HCT116 (cell line): ENCODE measurements at regions not wholly inside any gene's neighbourhood (a gene's known extent, or its start where the extent isn't known, plus 50 kb on each side); places are given as distances from the start of the nearest gene placed in this dataset.

Experiments used
- ATAC-seq: fragments of 200-7000 bp; cut with Tn5 transposase; 2 replicates; pipeline ENCODE4 v1.9.1; 2020; ENCODE audit warnings: mild to moderate bottlenecking, moderate library complexity
- BruUV-seq: library from RNA; stranded (reverse); fragments of 400-500 nt; replicated peaks from 2 replicates; lab custom pipeline; 2021; lab: Mats Ljungman, UMichigan
- CTCF ChIA-PET: fragments of 300-600 bp; sonication (Branson Sonifier 250); formaldehyde crosslinking; loops from one replicate; lab custom pipeline; 2021; ENCODE audit warnings: antibody characterized with exemption; lab: Charles Lee
- POLR2A ChIA-PET: fragments of 300-600, 350-600 bp; sonication (Branson Sonifier 250); formaldehyde crosslinking; loops from one replicate; lab custom pipeline; 2021; ENCODE audit warnings: antibody characterized with exemption; lab: Charles Lee
- RAD21 ChIA-PET, 2 experiments: fragments of 300-600 bp; sonication (Branson Sonifier 250); formaldehyde crosslinking; loops; one replicate each; lab custom pipeline; 2023; ENCODE audit warnings: low total read pairs in 2 of 2; ENCODE audit not compliant: uncharacterized antibody in 2 of 2, unreplicated experiment in 2 of 2, low non-redundant PET in 1 of 2; lab: Charles Lee
- DNase-seq: peaks from one replicate; pipeline ENCODE4 v3.0.0-alpha.2; 2010; ENCODE audit warnings: low read depth, low spot score
- H2AFZ ChIP-seq: fragments of 200-600 bp; shearing (Covaris generic), sonication (generic); 2 replicates; pipeline ENCODE4 v1.6.1; 2017; ENCODE audit warnings: low read depth, mixed run types, mixed read lengths, antibody characterized with exemption, low read length; ENCODE audit not compliant: poor library complexity, severe bottlenecking
- H3K27ac ChIP-seq: 2 replicates; pipeline ENCODE4 v1.5.1; 2012; ENCODE audit warnings: low read depth, low read length
- H3K27me3 ChIP-seq: fragments of 200-600 bp; sonication (generic); 2 replicates; pipeline ENCODE4 v1.6.1; 2016; ENCODE audit warnings: mixed run types, low read length, mixed read lengths; ENCODE audit not compliant: insufficient read depth
- H3K36me3 ChIP-seq, 2 experiments: fragments of 200-500 bp in 1 of 2; fragments of 200-600 bp in 1 of 2; sonication (Bioruptor generic) in 1 of 2; sonication (generic) in 1 of 2; 2 replicates each; pipeline versions ENCODE4 v1.5.1 to v1.6.1; 2014 to 2016; ENCODE audit warnings: low read length in 2 of 2, inconsistent platforms in 1 of 2, mixed read lengths in 1 of 2, mixed run types in 1 of 2; ENCODE audit not compliant: insufficient read depth in 2 of 2, control insufficient read depth in 1 of 2
- H3K4me1 ChIP-seq, 2 experiments: fragments of 200-600 bp in 1 of 2; sonication (generic) in 1 of 2; 2 replicates each; pipeline versions ENCODE4 v1.5.1 to v1.6.1; 2012 to 2017; ENCODE audit warnings: low read length in 2 of 2, inconsistent platforms in 1 of 2, mild to moderate bottlenecking in 1 of 2, mixed read lengths in 1 of 2, mixed run types in 1 of 2, moderate library complexity in 1 of 2; ENCODE audit not compliant: insufficient read depth in 2 of 2, control insufficient read depth in 1 of 2
- H3K4me2 ChIP-seq: fragments of 200-600 bp; sonication (generic); 2 replicates; pipeline ENCODE4 v1.6.1; 2017; ENCODE audit warnings: mixed run types, low read length, mixed read lengths
- H3K4me3 ChIP-seq, 2 experiments: fragments of 200-600 bp in 1 of 2; sonication (generic) in 1 of 2; replicated peaks in 1 of 2; 2 replicates each; pipeline ENCODE4 v1.5.1; 2011 to 2016; ENCODE audit warnings: low read length in 2 of 2, control low read depth in 1 of 2, low read depth in 1 of 2, mild to moderate bottlenecking in 1 of 2, mixed read lengths in 1 of 2, mixed run types in 1 of 2
- H3K79me2 ChIP-seq: fragments of 200-600 bp; sonication (generic); 2 replicates; pipeline ENCODE4 v1.6.1; 2017; ENCODE audit warnings: mild to moderate bottlenecking, mixed run types, low read length, moderate library complexity, mixed read lengths; ENCODE audit not compliant: insufficient read depth
- H3K9ac ChIP-seq: fragments of 200-600 bp; sonication (generic); 2 replicates; pipeline ENCODE4 v1.6.1; 2016; ENCODE audit warnings: low read length, mixed read lengths
- H3K9me2 ChIP-seq: fragments of 200-600 bp; sonication (generic), shearing (Covaris generic); 2 replicates; pipeline ENCODE4 v1.6.1; 2017; ENCODE audit warnings: mixed run types, mild to moderate bottlenecking, moderate library complexity; ENCODE audit not compliant: insufficient read depth
- H3K9me3 ChIP-seq, 2 experiments: fragments of 200-500 bp in 1 of 2; fragments of 200-600 bp in 1 of 2; sonication (Bioruptor generic) in 1 of 2; sonication (generic) in 1 of 2; 2 replicates each; pipeline ENCODE4 v1.6.1; 2014 to 2017; ENCODE audit warnings: low read length in 2 of 2, mixed read lengths in 2 of 2, inconsistent platforms in 1 of 2, low read depth in 1 of 2, mild to moderate bottlenecking in 1 of 2, mixed run types in 1 of 2, moderate library complexity in 1 of 2; ENCODE audit not compliant: control insufficient read depth in 1 of 2, insufficient read depth in 1 of 2
- H4K20me1 ChIP-seq: fragments of 200-600 bp; sonication (generic), shearing (Covaris generic); 2 replicates; pipeline ENCODE4 v1.6.1; 2017; ENCODE audit warnings: mixed run types, mild to moderate bottlenecking, moderate library complexity; ENCODE audit not compliant: insufficient read depth
- CBX3 ChIP-seq: IDR thresholded peaks from 2 replicates; pipeline ENCODE4 v1.6.1; 2012; ENCODE audit warnings: low read depth
- CEBPB ChIP-seq: IDR thresholded peaks from 2 replicates; pipeline ENCODE4 v1.6.1; 2012; ENCODE audit warnings: low read depth
- ELF1 ChIP-seq: IDR thresholded peaks from 2 replicates; pipeline ENCODE4 v1.6.1; 2012; ENCODE audit warnings: low read depth, borderline replicate concordance
- EZH2phosphoT487 ChIP-seq: fragments of 200-600 bp; IDR thresholded peaks from 2 replicates; pipeline ENCODE4 v1.6.1; 2018; ENCODE audit warnings: antibody characterized with exemption, borderline replicate concordance
- POLR2A ChIP-seq: IDR thresholded peaks from 2 replicates; pipeline ENCODE4 v1.7.0; 2011; ENCODE audit warnings: borderline replicate concordance; ENCODE audit not compliant: insufficient read depth, insufficient read length; ENCODE audit errors: extremely low read depth
- POLR2AphosphoS5 ChIP-seq: IDR thresholded peaks from 2 replicates; pipeline ENCODE4 v1.6.1; 2011; ENCODE audit warnings: mild to moderate bottlenecking, low read depth, low read length, moderate library complexity
- ZNF274 ChIP-seq: fragments of 200-500 bp; sonication (Bioruptor generic); IDR thresholded peaks from 2 replicates; pipeline ENCODE4 v1.6.1; 2014; ENCODE audit warnings: mild to moderate bottlenecking, low read depth, low read length, inconsistent platforms
- intact Hi-C: fragments of 100-400 bp; cut with micrococcal nuclease; formaldehyde crosslinking; loops from 2 replicates; pipeline ENCODE4 v1.10.0; 2022
- TF ChIP-seq, protein P1 (sequence below): IDR thresholded peaks from 2 replicates; pipeline ENCODE4 v1.6.1; 2011; ENCODE audit warnings: mild to moderate bottlenecking, low read length, moderate library complexity; ENCODE audit not compliant: insufficient replicate concordance; ENCODE audit errors: extremely low read depth
- TF ChIP-seq, protein P2 (sequence below), 3 experiments: fragments of 200-600 bp in 1 of 3; sonication (generic) in 1 of 3; IDR thresholded peaks in 2 of 3; conservative IDR thresholded peaks in 1 of 3; 2 replicates each; pipeline ENCODE4 v1.5.1; 2012 to 2017; ENCODE audit warnings: low read depth in 2 of 3, low read length in 2 of 3, antibody characterized with exemption in 1 of 3, borderline replicate concordance in 1 of 3, control low read depth in 1 of 3, mild to moderate bottlenecking in 1 of 3, mixed read lengths in 1 of 3, mixed run types in 1 of 3, moderate library complexity in 1 of 3; ENCODE audit not compliant: insufficient read depth in 1 of 3
- TF ChIP-seq, protein P3 (sequence below): IDR thresholded peaks from 2 replicates; pipeline ENCODE4 v1.6.1; 2012; ENCODE audit warnings: low read depth

DNA sequence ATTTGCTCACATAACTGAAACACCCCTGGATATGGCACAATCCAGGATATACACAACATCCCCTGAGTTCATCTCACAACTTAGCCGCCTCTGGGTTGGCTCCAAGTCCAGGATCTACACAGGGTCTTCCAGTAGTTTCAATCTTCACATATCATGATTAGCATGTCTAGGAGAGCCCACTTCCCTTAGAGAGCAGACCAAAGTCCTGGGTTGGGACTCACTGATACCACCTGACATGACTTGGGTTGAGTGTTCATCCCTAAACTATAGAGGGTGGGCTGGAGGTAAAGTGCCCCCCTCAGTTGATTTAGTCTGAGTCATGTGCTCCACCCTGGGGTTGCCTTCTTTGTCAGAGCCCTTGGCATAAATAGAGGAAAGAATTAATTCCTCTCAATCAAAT lies 493.6 kb upstream of the PPP2R3A start:
- H3K4me2 ChIP-seq, result no peak overlapping the region
- H3K9me2 ChIP-seq, result no peaks in the 10 kb centered on the region
- no peaks in the 10 kb centered on the region for H3K79me2 ChIP-seq
- no peak overlapping the region for H3K27ac ChIP-seq
- CTCF ChIA-PET, result no interaction called here
- RAD21 ChIA-PET, result no interaction called here
- H3K9ac ChIP-seq, result no peak overlapping the region
- H3K36me3 ChIP-seq, result no peaks in the 10 kb centered on the region
- no peak for ATAC-seq
- POLR2A ChIA-PET, result no interaction called here
- no peaks in the 10 kb centered on the region for H4K20me1 ChIP-seq
- H2AFZ ChIP-seq, result no peak overlapping the region
- no peak for DNase-seq
- BruUV-seq, result no TSS peak
- no peak overlapping the region for H3K4me3 ChIP-seq
- no peaks in the 10 kb centered on the region for H3K4me1 ChIP-seq
- H3K27me3 ChIP-seq, result peaks cover 31% of the 10 kb centered on the region
- no peaks in the 10 kb centered on the region for H3K9me3 ChIP-seq
- intact Hi-C loops, result no loop called here
- TF ChIP-seq CBX3, result no peak
- TF ChIP-seq, protein P1, sequence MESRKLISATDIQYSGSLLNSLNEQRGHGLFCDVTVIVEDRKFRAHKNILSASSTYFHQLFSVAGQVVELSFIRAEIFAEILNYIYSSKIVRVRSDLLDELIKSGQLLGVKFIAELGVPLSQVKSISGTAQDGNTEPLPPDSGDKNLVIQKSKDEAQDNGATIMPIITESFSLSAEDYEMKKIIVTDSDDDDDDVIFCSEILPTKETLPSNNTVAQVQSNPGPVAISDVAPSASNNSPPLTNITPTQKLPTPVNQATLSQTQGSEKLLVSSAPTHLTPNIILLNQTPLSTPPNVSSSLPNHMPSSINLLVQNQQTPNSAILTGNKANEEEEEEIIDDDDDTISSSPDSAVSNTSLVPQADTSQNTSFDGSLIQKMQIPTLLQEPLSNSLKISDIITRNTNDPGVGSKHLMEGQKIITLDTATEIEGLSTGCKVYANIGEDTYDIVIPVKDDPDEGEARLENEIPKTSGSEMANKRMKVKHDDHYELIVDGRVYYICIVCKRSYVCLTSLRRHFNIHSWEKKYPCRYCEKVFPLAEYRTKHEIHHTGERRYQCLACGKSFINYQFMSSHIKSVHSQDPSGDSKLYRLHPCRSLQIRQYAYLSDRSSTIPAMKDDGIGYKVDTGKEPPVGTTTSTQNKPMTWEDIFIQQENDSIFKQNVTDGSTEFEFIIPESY, result no peak
- no peak for TF ChIP-seq CEBPB
- TF ChIP-seq, protein P2, sequence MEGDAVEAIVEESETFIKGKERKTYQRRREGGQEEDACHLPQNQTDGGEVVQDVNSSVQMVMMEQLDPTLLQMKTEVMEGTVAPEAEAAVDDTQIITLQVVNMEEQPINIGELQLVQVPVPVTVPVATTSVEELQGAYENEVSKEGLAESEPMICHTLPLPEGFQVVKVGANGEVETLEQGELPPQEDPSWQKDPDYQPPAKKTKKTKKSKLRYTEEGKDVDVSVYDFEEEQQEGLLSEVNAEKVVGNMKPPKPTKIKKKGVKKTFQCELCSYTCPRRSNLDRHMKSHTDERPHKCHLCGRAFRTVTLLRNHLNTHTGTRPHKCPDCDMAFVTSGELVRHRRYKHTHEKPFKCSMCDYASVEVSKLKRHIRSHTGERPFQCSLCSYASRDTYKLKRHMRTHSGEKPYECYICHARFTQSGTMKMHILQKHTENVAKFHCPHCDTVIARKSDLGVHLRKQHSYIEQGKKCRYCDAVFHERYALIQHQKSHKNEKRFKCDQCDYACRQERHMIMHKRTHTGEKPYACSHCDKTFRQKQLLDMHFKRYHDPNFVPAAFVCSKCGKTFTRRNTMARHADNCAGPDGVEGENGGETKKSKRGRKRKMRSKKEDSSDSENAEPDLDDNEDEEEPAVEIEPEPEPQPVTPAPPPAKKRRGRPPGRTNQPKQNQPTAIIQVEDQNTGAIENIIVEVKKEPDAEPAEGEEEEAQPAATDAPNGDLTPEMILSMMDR (IDR thresholded peaks at IDR 0.05 in 2 of 3, conservative IDR thresholded peaks at IDR 0.05 in 1 of 3; ENCODE audit: borderline replicate concordance in 1 of 3, insufficient read depth in 1 of 3, low read depth in 2 of 3, low read length in 2 of 3), result no peak
- TF ChIP-seq ZNF274, result no peak
- TF ChIP-seq POLR2AphosphoS5, result no peak
- TF ChIP-seq, protein P3, sequence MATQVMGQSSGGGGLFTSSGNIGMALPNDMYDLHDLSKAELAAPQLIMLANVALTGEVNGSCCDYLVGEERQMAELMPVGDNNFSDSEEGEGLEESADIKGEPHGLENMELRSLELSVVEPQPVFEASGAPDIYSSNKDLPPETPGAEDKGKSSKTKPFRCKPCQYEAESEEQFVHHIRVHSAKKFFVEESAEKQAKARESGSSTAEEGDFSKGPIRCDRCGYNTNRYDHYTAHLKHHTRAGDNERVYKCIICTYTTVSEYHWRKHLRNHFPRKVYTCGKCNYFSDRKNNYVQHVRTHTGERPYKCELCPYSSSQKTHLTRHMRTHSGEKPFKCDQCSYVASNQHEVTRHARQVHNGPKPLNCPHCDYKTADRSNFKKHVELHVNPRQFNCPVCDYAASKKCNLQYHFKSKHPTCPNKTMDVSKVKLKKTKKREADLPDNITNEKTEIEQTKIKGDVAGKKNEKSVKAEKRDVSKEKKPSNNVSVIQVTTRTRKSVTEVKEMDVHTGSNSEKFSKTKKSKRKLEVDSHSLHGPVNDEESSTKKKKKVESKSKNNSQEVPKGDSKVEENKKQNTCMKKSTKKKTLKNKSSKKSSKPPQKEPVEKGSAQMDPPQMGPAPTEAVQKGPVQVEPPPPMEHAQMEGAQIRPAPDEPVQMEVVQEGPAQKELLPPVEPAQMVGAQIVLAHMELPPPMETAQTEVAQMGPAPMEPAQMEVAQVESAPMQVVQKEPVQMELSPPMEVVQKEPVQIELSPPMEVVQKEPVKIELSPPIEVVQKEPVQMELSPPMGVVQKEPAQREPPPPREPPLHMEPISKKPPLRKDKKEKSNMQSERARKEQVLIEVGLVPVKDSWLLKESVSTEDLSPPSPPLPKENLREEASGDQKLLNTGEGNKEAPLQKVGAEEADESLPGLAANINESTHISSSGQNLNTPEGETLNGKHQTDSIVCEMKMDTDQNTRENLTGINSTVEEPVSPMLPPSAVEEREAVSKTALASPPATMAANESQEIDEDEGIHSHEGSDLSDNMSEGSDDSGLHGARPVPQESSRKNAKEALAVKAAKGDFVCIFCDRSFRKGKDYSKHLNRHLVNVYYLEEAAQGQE, result no peak
- no peak for TF ChIP-seq POLR2A
- no peak for TF ChIP-seq ELF1
- TF ChIP-seq EZH2phosphoT487, result no peak
